Panc1 (cell line): ENCODE measurements at regions not wholly inside any gene's neighbourhood (a gene's known extent, or its start where the extent isn't known, plus 50 kb on each side); places are given as distances from the start of the nearest gene placed in this dataset.

Source experiments
- ATAC-seq: fragments of 200-7000 bp; cut with Tn5 transposase; 2 replicates; pipeline ENCODE4 v1.9.1; 2020; ENCODE audit warnings: mild to moderate bottlenecking, moderate library complexity
- BruUV-seq: library from RNA; stranded (reverse); fragments of 400-500 nt; replicated peaks from 2 replicates; lab custom pipeline; 2021; lab: Mats Ljungman, UMichigan
- CTCF ChIA-PET: fragments of 300-600 bp; sonication (Branson Sonifier 250); formaldehyde crosslinking; loops from one replicate; lab custom pipeline; 2022; ENCODE audit warnings: antibody characterized with exemption; lab: Charles Lee
- POLR2A ChIA-PET: fragments of 300-600 bp; sonication (Branson Sonifier 250); formaldehyde crosslinking; loops from one replicate; lab custom pipeline; 2022; ENCODE audit warnings: antibody characterized with exemption; lab: Charles Lee
- DNase-seq: peaks from one replicate; pipeline ENCODE4 v3.0.0-alpha.2; 2010; ENCODE audit warnings: low read depth, low spot score
- H3K27ac ChIP-seq: 2 replicates; pipeline ENCODE4 v1.5.1; 2011; ENCODE audit warnings: mild to moderate bottlenecking, low read length, inconsistent platforms
- H3K27me3 ChIP-seq: fragments of 200-500 bp; sonication (Bioruptor generic); 2 replicates; pipeline ENCODE4 v1.6.0; 2014; ENCODE audit warnings: low read length, inconsistent platforms; ENCODE audit not compliant: control insufficient read depth, insufficient read depth
- H3K36me3 ChIP-seq: fragments of 200-500 bp; sonication (Bioruptor generic); 2 replicates; pipeline ENCODE4 v1.5.1; 2014; ENCODE audit warnings: inconsistent platforms, mild to moderate bottlenecking, low read length, moderate library complexity; ENCODE audit not compliant: control insufficient read depth, insufficient read depth
- H3K4me1 ChIP-seq: 2 replicates; pipeline ENCODE4 v1.5.1; 2011; ENCODE audit warnings: inconsistent platforms, mild to moderate bottlenecking, low read length, moderate library complexity; ENCODE audit not compliant: control insufficient read depth, insufficient read depth
- H3K4me3 ChIP-seq, 2 experiments: 2 replicates each; pipeline ENCODE4 v1.5.1; 2011 to 2012; ENCODE audit warnings: low read depth in 2 of 2, low read length in 2 of 2, mild to moderate bottlenecking in 2 of 2, inconsistent platforms in 1 of 2, moderate library complexity in 1 of 2
- H3K9me3 ChIP-seq: fragments of 200-500 bp; sonication (Bioruptor generic); 2 replicates; pipeline ENCODE4 v1.5.1; 2014; ENCODE audit warnings: low read depth, mild to moderate bottlenecking, inconsistent platforms, low read length, moderate library complexity; ENCODE audit not compliant: control insufficient read depth, insufficient read depth
- POLR2AphosphoS5 ChIP-seq: IDR thresholded peaks from 2 replicates; pipeline ENCODE4 v1.6.1; 2012; ENCODE audit warnings: mild to moderate bottlenecking, low read depth, low read length, moderate library complexity
- SIN3A ChIP-seq: IDR thresholded peaks from 2 replicates; pipeline ENCODE4 v1.6.1; 2012; ENCODE audit warnings: low read depth, mild to moderate bottlenecking, low read length, moderate library complexity, borderline replicate concordance; ENCODE audit not compliant: insufficient read depth
- TCF7L2 ChIP-seq: IDR thresholded peaks from 2 replicates; pipeline ENCODE4 v1.6.1; 2011; ENCODE audit warnings: mild to moderate bottlenecking, low read depth, low read length, inconsistent platforms
- in situ Hi-C: cut with HindIII; loops from 2 replicates; pipeline ENCODE4 v1.10.0; 2016; ENCODE audit warnings: low sequenced_read_pairs, low pct_unique_long_range_greater_than_20kb
- intact Hi-C: fragments of 100-400 bp; cut with micrococcal nuclease; formaldehyde crosslinking; loops from one replicate; pipeline ENCODE4 v1.10.0; 2022; ENCODE audit not compliant: unreplicated experiment
- TF ChIP-seq, protein P1 (sequence below), 2 experiments: IDR thresholded peaks; 2 replicates each; pipeline ENCODE4 v1.6.1; 2011 to 2012; ENCODE audit warnings: low read depth in 2 of 2, control low read depth in 1 of 2, low read length in 1 of 2, mild to moderate bottlenecking in 1 of 2, moderate library complexity in 1 of 2; ENCODE audit not compliant: insufficient read depth in 1 of 2
- TF ChIP-seq, protein P2 (sequence below): fragments of 450-650 bp; IDR thresholded peaks from 2 replicates; pipeline ENCODE4 v1.5.1; 2017; ENCODE audit warnings: mild to moderate bottlenecking

DNA sequence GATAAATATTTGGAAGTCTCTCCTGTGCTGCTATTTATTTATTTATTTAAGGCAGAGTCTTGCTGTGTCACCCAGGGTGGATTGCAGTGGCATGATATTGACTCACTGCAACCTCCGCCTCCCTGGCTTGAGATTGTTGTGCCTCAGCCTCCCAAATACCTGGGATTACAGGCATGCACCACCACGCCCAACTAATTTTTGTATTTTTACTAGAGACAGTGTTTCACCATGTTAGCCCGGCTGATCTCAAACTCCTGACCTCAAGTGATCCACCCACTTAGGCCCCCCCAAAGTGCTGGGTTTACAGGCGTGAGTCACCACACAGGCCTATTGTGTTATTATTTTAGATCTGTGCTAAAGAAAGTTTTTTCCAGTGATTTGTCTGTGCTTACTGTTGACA, 225.2 kb downstream of the CCER1 start:
- H3K9me3 ChIP-seq: no peaks in the 10 kb centered on the region
- TF ChIP-seq POLR2AphosphoS5 (no peak), TCF7L2 (no peak), SIN3A (no peak)
- TF ChIP-seq, protein P1, sequence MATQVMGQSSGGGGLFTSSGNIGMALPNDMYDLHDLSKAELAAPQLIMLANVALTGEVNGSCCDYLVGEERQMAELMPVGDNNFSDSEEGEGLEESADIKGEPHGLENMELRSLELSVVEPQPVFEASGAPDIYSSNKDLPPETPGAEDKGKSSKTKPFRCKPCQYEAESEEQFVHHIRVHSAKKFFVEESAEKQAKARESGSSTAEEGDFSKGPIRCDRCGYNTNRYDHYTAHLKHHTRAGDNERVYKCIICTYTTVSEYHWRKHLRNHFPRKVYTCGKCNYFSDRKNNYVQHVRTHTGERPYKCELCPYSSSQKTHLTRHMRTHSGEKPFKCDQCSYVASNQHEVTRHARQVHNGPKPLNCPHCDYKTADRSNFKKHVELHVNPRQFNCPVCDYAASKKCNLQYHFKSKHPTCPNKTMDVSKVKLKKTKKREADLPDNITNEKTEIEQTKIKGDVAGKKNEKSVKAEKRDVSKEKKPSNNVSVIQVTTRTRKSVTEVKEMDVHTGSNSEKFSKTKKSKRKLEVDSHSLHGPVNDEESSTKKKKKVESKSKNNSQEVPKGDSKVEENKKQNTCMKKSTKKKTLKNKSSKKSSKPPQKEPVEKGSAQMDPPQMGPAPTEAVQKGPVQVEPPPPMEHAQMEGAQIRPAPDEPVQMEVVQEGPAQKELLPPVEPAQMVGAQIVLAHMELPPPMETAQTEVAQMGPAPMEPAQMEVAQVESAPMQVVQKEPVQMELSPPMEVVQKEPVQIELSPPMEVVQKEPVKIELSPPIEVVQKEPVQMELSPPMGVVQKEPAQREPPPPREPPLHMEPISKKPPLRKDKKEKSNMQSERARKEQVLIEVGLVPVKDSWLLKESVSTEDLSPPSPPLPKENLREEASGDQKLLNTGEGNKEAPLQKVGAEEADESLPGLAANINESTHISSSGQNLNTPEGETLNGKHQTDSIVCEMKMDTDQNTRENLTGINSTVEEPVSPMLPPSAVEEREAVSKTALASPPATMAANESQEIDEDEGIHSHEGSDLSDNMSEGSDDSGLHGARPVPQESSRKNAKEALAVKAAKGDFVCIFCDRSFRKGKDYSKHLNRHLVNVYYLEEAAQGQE (IDR thresholded peaks at IDR 0.05; ENCODE audit: insufficient read depth in 1 of 2, low read depth in 2 of 2, low read length in 1 of 2): no peak
- TF ChIP-seq, protein P2, sequence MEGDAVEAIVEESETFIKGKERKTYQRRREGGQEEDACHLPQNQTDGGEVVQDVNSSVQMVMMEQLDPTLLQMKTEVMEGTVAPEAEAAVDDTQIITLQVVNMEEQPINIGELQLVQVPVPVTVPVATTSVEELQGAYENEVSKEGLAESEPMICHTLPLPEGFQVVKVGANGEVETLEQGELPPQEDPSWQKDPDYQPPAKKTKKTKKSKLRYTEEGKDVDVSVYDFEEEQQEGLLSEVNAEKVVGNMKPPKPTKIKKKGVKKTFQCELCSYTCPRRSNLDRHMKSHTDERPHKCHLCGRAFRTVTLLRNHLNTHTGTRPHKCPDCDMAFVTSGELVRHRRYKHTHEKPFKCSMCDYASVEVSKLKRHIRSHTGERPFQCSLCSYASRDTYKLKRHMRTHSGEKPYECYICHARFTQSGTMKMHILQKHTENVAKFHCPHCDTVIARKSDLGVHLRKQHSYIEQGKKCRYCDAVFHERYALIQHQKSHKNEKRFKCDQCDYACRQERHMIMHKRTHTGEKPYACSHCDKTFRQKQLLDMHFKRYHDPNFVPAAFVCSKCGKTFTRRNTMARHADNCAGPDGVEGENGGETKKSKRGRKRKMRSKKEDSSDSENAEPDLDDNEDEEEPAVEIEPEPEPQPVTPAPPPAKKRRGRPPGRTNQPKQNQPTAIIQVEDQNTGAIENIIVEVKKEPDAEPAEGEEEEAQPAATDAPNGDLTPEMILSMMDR: no peak
- no peak for DNase-seq
- CTCF ChIA-PET: no interaction called here
- no peak overlapping the region for H3K4me3 ChIP-seq
- no peak for ATAC-seq
- in situ Hi-C loops (no loop called here), intact Hi-C loops (no loop called here)
- no peaks in the 10 kb centered on the region for H3K4me1 ChIP-seq
- H3K36me3 ChIP-seq: no peaks in the 10 kb centered on the region
- H3K27me3 ChIP-seq: no peaks in the 10 kb centered on the region
- no TSS peak for BruUV-seq
- no peak overlapping the region for H3K27ac ChIP-seq
- POLR2A ChIA-PET: no interaction called here

DNA sequence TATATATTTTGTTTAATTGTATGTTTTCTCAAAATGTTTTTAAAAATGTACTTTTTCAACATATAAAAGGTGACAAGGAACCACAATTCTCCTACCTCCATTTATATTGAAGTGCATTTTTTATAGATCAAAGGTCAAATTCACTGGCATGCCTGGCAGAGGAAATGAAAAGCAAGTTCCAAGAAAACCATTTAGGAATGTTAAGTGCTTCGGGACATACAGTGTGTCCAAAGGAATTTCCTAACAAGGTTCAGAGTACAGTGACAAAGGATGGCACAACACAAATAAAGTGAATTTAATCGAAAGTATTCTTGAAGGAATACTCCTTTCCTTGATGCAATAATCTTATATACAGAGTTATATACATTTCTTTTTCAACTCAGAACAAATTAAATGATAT, 242.3 kb downstream of the CCER1 start:
- POLR2A ChIA-PET: no interaction called here
- Histone ChIP-seq H3K4me1 (no peaks in the 10 kb centered on the region), H3K36me3 (no peaks in the 10 kb centered on the region), H3K27me3 (no peaks in the 10 kb centered on the region), H3K27ac (no peak overlapping the region), H3K9me3 (no peaks in the 10 kb centered on the region), H3K4me3 (no peak overlapping the region)
- CTCF ChIA-PET: no interaction called here
- no peak for ATAC-seq
- in situ Hi-C loops (no loop called here), intact Hi-C loops (no loop called here)
- TF ChIP-seq SIN3A: no peak
- TF ChIP-seq, protein P2: no peak
- no peak for TF ChIP-seq TCF7L2
- no peak for TF ChIP-seq POLR2AphosphoS5
- TF ChIP-seq, protein P1 (IDR thresholded peaks at IDR 0.05; ENCODE audit: insufficient read depth in 1 of 2, low read depth in 2 of 2, low read length in 1 of 2): no peak
- DNase-seq: no peak
- BruUV-seq: no TSS peak
